HL-60 (cell line): ENCODE measurements at regions not wholly inside any gene's neighbourhood (a gene's known extent, or its start where the extent isn't known, plus 50 kb on each side); places are given as distances from the start of the nearest gene placed in this dataset.

Experiments used
- DNase-seq, 2 experiments: peaks; one replicate each; pipeline ENCODE4 v3.0.0-alpha.2; 2010 to 2020; ENCODE audit warnings: low read depth in 1 of 2, low spot score in 1 of 2
- H3K27ac ChIP-seq: fragments of 250-450 bp; sonication (Bioruptor Pico); replicated peaks from 2 replicates; pipeline ENCODE4 v1.5.1; 2020; ENCODE audit warnings: mild to moderate bottlenecking, moderate library complexity
- H3K27me3 ChIP-seq: fragments of 250-450 bp; sonication (Bioruptor Pico); 2 replicates; pipeline ENCODE4 v1.5.1; 2021; ENCODE audit warnings: mild to moderate bottlenecking, moderate library complexity; ENCODE audit not compliant: insufficient read depth, poor library complexity, severe bottlenecking
- H3K4me3 ChIP-seq: replicated peaks from 2 replicates; pipeline ENCODE4 v1.5.1; 2011; ENCODE audit warnings: mild to moderate bottlenecking, control low read depth, low read length; ENCODE audit not compliant: insufficient read depth
- CTCF ChIP-seq: IDR thresholded peaks from one replicate; pipeline ENCODE4 v1.5.1; 2011; ENCODE audit warnings: low read length, control low read depth, inconsistent platforms; ENCODE audit not compliant: insufficient read depth
- GABPA ChIP-seq: IDR thresholded peaks from 2 replicates; pipeline ENCODE4 v1.6.1; 2012; ENCODE audit warnings: low read depth
- POLR2AphosphoS5 ChIP-seq: IDR thresholded peaks from 2 replicates; pipeline ENCODE4 v1.6.1; 2012; ENCODE audit warnings: low read depth
- REST ChIP-seq: IDR thresholded peaks from 2 replicates; pipeline ENCODE4 v1.6.1; 2012; ENCODE audit warnings: low read depth; ENCODE audit not compliant: insufficient replicate concordance
- SPI1 ChIP-seq: IDR thresholded peaks from 2 replicates; pipeline ENCODE4 v1.6.1; 2012; ENCODE audit warnings: low read depth, mild to moderate bottlenecking, borderline replicate concordance

- no peaks in the 10 kb centered on the region for H3K27me3 ChIP-seq
Measured at GRCh38 chr10:128627811-128628210, 501.6 kb upstream of the MKI67 start.

GRCh38 chr10:128628252-128628651, 502.0 kb upstream of the MKI67 start:
- H3K27me3 ChIP-seq, result no peaks in the 10 kb centered on the region
- no peak overlapping the region for H3K4me3 ChIP-seq
- TF ChIP-seq SPI1 (no peak), CTCF (no peak), REST (no peak), POLR2AphosphoS5 (no peak), GABPA (no peak)
- DNase-seq, result no peak
- H3K27ac ChIP-seq, result no peak overlapping the region

More at GRCh38 chr10:128627811-128628210, 501.6 kb upstream of the MKI67 start:
- no peak for TF ChIP-seq CTCF
- TF ChIP-seq REST, result no peak
- TF ChIP-seq GABPA, result no peak
- DNase-seq, result no peak
- Histone ChIP-seq H3K4me3 (no peak overlapping the region), H3K27ac (no peak overlapping the region)

- no peak for DNase-seq
- no peak for TF ChIP-seq GABPA
- TF ChIP-seq SPI1, result no peak
- no peak for TF ChIP-seq CTCF
- TF ChIP-seq POLR2AphosphoS5, result no peak
- TF ChIP-seq REST, result no peak
- H3K4me3 ChIP-seq, result no peak overlapping the region
- H3K27me3 ChIP-seq, result no peaks in the 10 kb centered on the region
- no peak overlapping the region for H3K27ac ChIP-seq
Measured at GRCh38 chr10:128629111-128630096, 503.2 kb upstream of the MKI67 start.
